ENCODE measurements at regions not wholly inside any gene's neighbourhood (a gene's known extent, or its start where the extent isn't known, plus 50 kb on each side); places are given as distances from the start of the nearest gene placed in this dataset.

DNA sequence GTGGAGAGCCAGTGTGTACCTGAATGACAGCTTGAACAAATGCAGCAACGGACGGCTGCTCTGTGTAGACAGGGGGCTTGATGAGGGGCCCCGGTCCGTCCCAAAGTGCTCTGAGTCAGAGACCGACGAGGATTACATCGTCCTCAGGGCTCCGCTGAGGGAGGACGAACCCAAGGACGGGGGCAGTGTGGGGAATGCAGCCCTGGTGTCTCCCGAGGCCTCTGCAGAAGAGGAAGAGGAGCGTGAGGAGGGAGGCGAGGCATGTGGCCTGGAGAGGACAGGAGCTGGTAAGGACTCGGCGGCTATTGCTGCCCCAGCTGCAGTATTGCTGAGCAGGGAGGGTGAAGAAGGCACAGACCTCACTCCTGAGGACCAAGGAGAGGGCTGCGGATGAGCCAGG lies 54.4 kb upstream of the WNT7A start:
- TF ChIP-seq ZNF274 (IDR thresholded peaks at IDR 0.05; ENCODE audit: low read depth, low read length) (no peak), SUZ12 (IDR thresholded peaks at IDR 0.05; ENCODE audit: extremely low read depth, insufficient read depth, insufficient read length) (no peak)
